A673 (cell line): ENCODE measurements at regions not wholly inside any gene's neighbourhood (a gene's known extent, or its start where the extent isn't known, plus 50 kb on each side); places are given as distances from the start of the nearest gene placed in this dataset.
A peak's percentile ranks its signal among the peaks of the same experiment; 100 is the strongest.

ENCODE experiments used
- BruUV-seq: library from RNA; stranded (reverse); fragments of 400-500 nt; replicated peaks from 2 replicates; lab custom pipeline; 2021; lab: Mats Ljungman, UMichigan
- CTCF ChIA-PET: fragments of 300-600 bp; sonication (Branson Sonifier 250); formaldehyde crosslinking; loops from one replicate; lab custom pipeline; 2022; ENCODE audit warnings: antibody characterized with exemption; lab: Charles Lee
- POLR2A ChIA-PET: fragments of 300-600 bp; sonication (Branson Sonifier 250); formaldehyde crosslinking; loops from one replicate; lab custom pipeline; 2022; ENCODE audit warnings: antibody characterized with exemption; ENCODE audit not compliant: low non-redundant PET; lab: Charles Lee
- DNase-seq: peaks from one replicate; pipeline ENCODE4 v3.0.0-alpha.2; 2015; ENCODE audit warnings: low spot score
- H3K27ac ChIP-seq: fragments of 200-600 bp; sonication (generic); 2 replicates; pipeline ENCODE4 v1.5.1; 2016; ENCODE audit warnings: mixed run types, low read depth, mild to moderate bottlenecking, mixed read lengths, antibody characterized with exemption, low read length; ENCODE audit not compliant: poor library complexity, severe bottlenecking
- H3K27me3 ChIP-seq: fragments of 200-600 bp; sonication (generic); replicated peaks from 2 replicates; pipeline ENCODE4 v1.6.1; 2017; ENCODE audit warnings: mixed run types, low read depth, mild to moderate bottlenecking, mixed read lengths, antibody characterized with exemption, low read length; ENCODE audit not compliant: insufficient read depth, poor library complexity
- H3K36me3 ChIP-seq: fragments of 200-600 bp; sonication (generic); 2 replicates; pipeline ENCODE4 v1.6.1; 2016; ENCODE audit warnings: mixed run types, mild to moderate bottlenecking, mixed read lengths, antibody characterized with exemption, low read length; ENCODE audit not compliant: insufficient read depth, poor library complexity, severe bottlenecking
- H3K4me1 ChIP-seq: fragments of 200-600 bp; sonication (generic); 2 replicates; pipeline ENCODE4 v1.6.1; 2017; ENCODE audit warnings: mixed run types, mild to moderate bottlenecking, mixed read lengths, antibody characterized with exemption, low read length; ENCODE audit not compliant: insufficient read depth, poor library complexity, severe bottlenecking
- H3K4me3 ChIP-seq: fragments of 200-600 bp; sonication (generic); 2 replicates; pipeline ENCODE4 v1.5.1; 2016; ENCODE audit warnings: low read depth, mixed run types, mild to moderate bottlenecking, mixed read lengths, low read length; ENCODE audit not compliant: poor library complexity, severe bottlenecking
- H3K9me3 ChIP-seq: fragments of 200-600 bp; sonication (generic); 2 replicates; pipeline ENCODE4 v1.6.1; 2016; ENCODE audit warnings: mixed run types, low read depth, mild to moderate bottlenecking, mixed read lengths, antibody characterized with exemption, low read length; ENCODE audit not compliant: poor library complexity, severe bottlenecking
- CTCF ChIP-seq: fragments of 300-800, 200-600 bp; sonication (generic); conservative IDR thresholded peaks from 2 replicates; pipeline ENCODE4 v1.5.1; 2017; ENCODE audit warnings: low read depth, mild to moderate bottlenecking, antibody characterized with exemption, low read length, moderate library complexity, mixed read lengths
- EZH2 ChIP-seq: fragments of 200-600 bp; sonication (generic); IDR thresholded peaks from 2 replicates; pipeline ENCODE4 v1.6.1; 2017; ENCODE audit warnings: borderline replicate concordance, low read depth, mild to moderate bottlenecking, mixed read lengths, antibody characterized with exemption, low read length; ENCODE audit not compliant: poor library complexity, severe bottlenecking
- intact Hi-C: fragments of 100-400 bp; cut with micrococcal nuclease; formaldehyde crosslinking; loops from one replicate; pipeline ENCODE4 v1.10.0; 2022; ENCODE audit not compliant: unreplicated experiment

GRCh38 chr1:187871177-187871845 lies 1042.6 kb downstream of the PLA2G4A start:
- peak; percentile 29 for DNase-seq
- ChIA-PET CTCF (no interaction called here), POLR2A (no interaction called here)
- BruUV-seq = no TSS peak
- H3K4me1 ChIP-seq = peaks cover 10% of the 10 kb centered on the region
- H3K36me3 ChIP-seq = no peaks in the 10 kb centered on the region
- TF ChIP-seq CTCF (no peak), EZH2 (no peak)
- no peak overlapping the region for H3K27ac ChIP-seq
- H3K4me3 ChIP-seq = no peak overlapping the region
- H3K9me3 ChIP-seq = no peaks in the 10 kb centered on the region
- no peaks in the 10 kb centered on the region for H3K27me3 ChIP-seq
- intact Hi-C loops = no loop called here

- no peaks in the 10 kb centered on the region for H3K27me3 ChIP-seq
- H3K4me3 ChIP-seq = no peak overlapping the region
- no TSS peak for BruUV-seq
- intact Hi-C loops = no loop called here
- no peaks in the 10 kb centered on the region for H3K36me3 ChIP-seq
- no peaks in the 10 kb centered on the region for H3K9me3 ChIP-seq
- H3K4me1 ChIP-seq = peaks cover 10% of the 10 kb centered on the region
- CTCF ChIA-PET = no interaction called here
- TF ChIP-seq EZH2 (no peak), CTCF (no peak)
- H3K27ac ChIP-seq = no peak overlapping the region
- POLR2A ChIA-PET = no interaction called here
- no peak for DNase-seq
Measured at GRCh38 chr1:187872550-187872949, 1043.8 kb downstream of the PLA2G4A start.

GRCh38 chr1:187873126-187873525 lies 1044.4 kb downstream of the PLA2G4A start:
- intact Hi-C loops = no loop called here

More at GRCh38 chr1:187873126-187873525, 1044.4 kb downstream of the PLA2G4A start:
- H3K36me3 ChIP-seq = no peaks in the 10 kb centered on the region
- no TSS peak for BruUV-seq
- ChIA-PET CTCF (no interaction called here), POLR2A (no interaction called here)
- peaks cover 10% of the 10 kb centered on the region for H3K4me1 ChIP-seq
- no peaks in the 10 kb centered on the region for H3K27me3 ChIP-seq
- H3K4me3 ChIP-seq = no peak overlapping the region
- DNase-seq = no peak
- H3K27ac ChIP-seq = no peak overlapping the region
- TF ChIP-seq EZH2 = no peak
- no peak for TF ChIP-seq CTCF
- no peaks in the 10 kb centered on the region for H3K9me3 ChIP-seq
